ENCODE measurements at regions not wholly inside any gene's neighbourhood (a gene's known extent, or its start where the extent isn't known, plus 50 kb on each side); places are given as distances from the start of the nearest gene placed in this dataset.

DNA sequence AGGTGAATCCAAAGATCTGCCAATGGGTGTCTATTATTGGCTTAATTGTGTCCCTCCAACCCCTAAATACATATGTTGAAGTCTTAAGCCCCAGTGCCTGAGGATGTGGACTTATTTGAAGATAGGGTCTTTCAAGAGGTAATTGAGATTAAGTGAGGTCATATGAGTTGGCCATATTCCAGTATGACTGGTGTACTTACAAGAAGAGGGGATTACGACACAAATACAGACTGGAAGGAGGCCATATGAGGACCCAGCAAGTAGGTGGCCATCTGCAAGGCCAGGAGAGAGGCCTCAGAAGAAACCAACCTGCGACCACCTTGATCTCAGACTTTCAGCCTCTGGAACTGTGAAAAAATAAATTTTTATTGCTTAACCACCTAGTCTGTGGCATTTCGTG lies 121.1 kb upstream of the FN1 start:
- H3K4me3 ChIP-seq, result no peak overlapping the region
- no peak for DNase-seq (ENCODE audit: low spot score in 2 of 2)
- no peaks in the 10 kb centered on the region for H3K36me3 ChIP-seq
- H3K4me1 ChIP-seq, result no peaks in the 10 kb centered on the region
- H3K27ac ChIP-seq, result no peak overlapping the region
- intact Hi-C loops (cut with DNase I; ENCODE audit: low total_unique reads), result no loop called here
- no peak for TF ChIP-seq POLR2A (IDR thresholded peaks at IDR 0.05)
- TF ChIP-seq, protein P1, sequence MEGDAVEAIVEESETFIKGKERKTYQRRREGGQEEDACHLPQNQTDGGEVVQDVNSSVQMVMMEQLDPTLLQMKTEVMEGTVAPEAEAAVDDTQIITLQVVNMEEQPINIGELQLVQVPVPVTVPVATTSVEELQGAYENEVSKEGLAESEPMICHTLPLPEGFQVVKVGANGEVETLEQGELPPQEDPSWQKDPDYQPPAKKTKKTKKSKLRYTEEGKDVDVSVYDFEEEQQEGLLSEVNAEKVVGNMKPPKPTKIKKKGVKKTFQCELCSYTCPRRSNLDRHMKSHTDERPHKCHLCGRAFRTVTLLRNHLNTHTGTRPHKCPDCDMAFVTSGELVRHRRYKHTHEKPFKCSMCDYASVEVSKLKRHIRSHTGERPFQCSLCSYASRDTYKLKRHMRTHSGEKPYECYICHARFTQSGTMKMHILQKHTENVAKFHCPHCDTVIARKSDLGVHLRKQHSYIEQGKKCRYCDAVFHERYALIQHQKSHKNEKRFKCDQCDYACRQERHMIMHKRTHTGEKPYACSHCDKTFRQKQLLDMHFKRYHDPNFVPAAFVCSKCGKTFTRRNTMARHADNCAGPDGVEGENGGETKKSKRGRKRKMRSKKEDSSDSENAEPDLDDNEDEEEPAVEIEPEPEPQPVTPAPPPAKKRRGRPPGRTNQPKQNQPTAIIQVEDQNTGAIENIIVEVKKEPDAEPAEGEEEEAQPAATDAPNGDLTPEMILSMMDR (IDR thresholded peaks at IDR 0.05), result no peak
- no peak for TF ChIP-seq POLR2AphosphoS5 (IDR thresholded peaks at IDR 0.05)
- H3K9me3 ChIP-seq, result no peaks in the 10 kb centered on the region
- H3K27me3 ChIP-seq, result no peaks in the 10 kb centered on the region

DNA sequence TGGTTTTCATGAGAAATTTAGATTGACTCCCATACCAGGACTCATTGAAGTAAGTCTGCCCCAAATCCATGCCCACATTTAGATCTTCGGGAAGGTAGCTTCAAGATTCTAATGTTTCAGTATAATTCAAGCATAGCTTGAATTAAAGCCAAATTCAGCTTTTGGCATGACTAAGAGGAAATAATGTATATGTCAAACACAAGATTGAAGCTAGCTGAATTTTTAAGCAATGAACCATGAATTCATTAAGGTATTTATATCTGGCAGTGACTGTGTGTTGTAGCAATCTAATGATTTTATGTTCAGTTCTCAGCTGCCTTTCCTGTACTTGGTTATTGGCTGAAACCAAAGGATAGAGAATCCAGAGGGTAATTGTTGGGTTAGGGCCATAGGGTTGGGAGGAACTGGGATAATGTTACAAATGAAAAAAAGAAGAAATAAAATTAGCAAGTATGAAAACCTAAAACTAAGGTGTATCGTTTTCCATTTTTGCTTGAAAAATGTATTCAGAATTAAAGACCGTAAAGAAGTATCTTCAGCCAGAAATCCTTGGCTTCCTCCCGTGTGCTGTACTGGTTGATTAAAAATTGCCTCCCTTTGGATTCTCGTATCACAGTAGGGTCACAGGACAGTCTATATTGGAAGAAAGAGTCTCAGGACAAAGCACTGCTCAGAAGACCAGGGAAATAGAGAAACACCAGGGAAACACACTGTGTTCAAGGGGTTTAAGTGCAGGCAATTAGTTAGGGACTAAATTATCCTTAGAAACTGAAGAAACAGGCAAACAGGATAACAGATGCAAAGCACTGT lies 119.0 kb upstream of the FN1 start:
- H3K27me3 ChIP-seq, result no peaks in the 10 kb centered on the region
- intact Hi-C loops (cut with DNase I; ENCODE audit: low total_unique reads), result no loop called here
- TF ChIP-seq, protein P1 (IDR thresholded peaks at IDR 0.05), result no peak

DNA sequence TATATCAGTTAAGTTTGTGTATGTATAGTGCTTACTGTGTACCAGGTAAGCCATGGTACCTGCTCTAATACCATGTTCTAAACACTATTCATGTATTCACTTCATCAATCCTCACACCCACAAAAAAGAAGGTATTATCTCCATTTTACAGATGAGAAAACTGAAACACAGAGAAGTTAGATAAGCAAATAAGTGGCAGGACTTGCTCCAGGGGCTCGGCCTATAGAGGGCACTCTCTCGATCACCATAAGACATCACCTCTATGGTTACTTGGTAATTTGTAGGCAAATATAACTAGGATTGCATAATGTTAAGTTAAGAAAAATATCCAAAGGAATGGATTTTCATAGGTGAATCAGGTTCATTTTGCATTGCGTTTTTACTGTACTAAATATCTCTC lies 118.1 kb upstream of the FN1 start:
- no peaks in the 10 kb centered on the region for H3K9me3 ChIP-seq
- no peaks in the 10 kb centered on the region for H3K36me3 ChIP-seq
- no peak for TF ChIP-seq POLR2A (IDR thresholded peaks at IDR 0.05)
- no peak for TF ChIP-seq POLR2AphosphoS5 (IDR thresholded peaks at IDR 0.05)
- TF ChIP-seq, protein P1 (IDR thresholded peaks at IDR 0.05), result no peak
- no peak overlapping the region for H3K4me3 ChIP-seq
- no peak overlapping the region for H3K27ac ChIP-seq
- intact Hi-C loops (cut with DNase I; ENCODE audit: low total_unique reads), result no loop called here
- H3K4me1 ChIP-seq, result no peaks in the 10 kb centered on the region
- DNase-seq (ENCODE audit: low spot score in 2 of 2), result no peak
- H3K27me3 ChIP-seq, result no peaks in the 10 kb centered on the region

More for the DNA sequence above, 119.0 kb upstream of the FN1 start:
- Histone ChIP-seq H3K36me3 (no peaks in the 10 kb centered on the region), H3K4me1 (no peaks in the 10 kb centered on the region), H3K27ac (no peak overlapping the region), H3K9me3 (no peaks in the 10 kb centered on the region), H3K4me3 (no peak overlapping the region)
- DNase-seq (ENCODE audit: low spot score in 2 of 2), result no peak

DNA sequence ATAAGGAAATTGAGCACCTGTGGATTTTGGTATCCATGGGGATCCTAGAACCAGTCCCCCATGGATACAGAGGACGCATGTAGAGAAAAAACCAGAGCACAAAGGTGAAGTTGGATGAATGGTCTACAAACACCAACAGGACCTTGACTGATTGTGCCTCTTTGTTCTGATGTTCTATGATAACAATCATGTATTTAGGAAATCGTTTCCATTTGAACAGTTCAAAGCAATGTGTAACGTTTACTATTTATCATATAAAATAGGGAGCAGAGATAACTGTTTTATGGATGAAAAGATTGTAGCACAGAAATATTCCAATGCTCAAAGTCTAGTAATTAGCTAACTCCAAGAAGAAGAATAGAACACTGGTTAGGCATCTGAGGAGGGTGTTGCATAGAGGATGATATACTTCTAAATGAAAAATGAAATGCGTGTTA lies 116.3 kb upstream of the FN1 start:
- Histone ChIP-seq H3K36me3 (no peaks in the 10 kb centered on the region), H3K4me3 (no peak overlapping the region), H3K27me3 (no peaks in the 10 kb centered on the region), H3K9me3 (no peaks in the 10 kb centered on the region), H3K4me1 (no peaks in the 10 kb centered on the region), H3K27ac (no peak overlapping the region)
- intact Hi-C loops (cut with DNase I; ENCODE audit: low total_unique reads), result no loop called here
- DNase-seq (ENCODE audit: low spot score in 2 of 2), result no peak
- no peak for TF ChIP-seq POLR2AphosphoS5 (IDR thresholded peaks at IDR 0.05)
- TF ChIP-seq POLR2A (IDR thresholded peaks at IDR 0.05), result no peak
- TF ChIP-seq, protein P1 (IDR thresholded peaks at IDR 0.05), result no peak

DNA sequence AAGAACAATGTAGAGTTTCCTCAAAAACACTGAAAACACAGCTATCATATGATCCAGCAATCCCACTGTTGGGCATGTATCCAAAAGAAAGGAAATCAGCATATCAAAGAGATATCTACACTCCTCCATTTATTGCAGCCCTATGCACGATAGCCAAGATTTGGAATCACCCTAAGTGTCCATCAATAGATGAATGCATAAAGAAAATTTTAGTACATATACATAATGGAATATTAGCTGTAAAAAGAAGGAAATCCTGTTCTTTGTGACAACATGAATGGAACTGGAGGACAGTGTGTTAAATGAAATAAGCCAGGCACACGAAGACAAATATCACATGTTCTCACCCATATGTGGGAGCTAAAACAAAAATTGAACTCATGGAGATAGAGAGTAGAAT lies 114.5 kb upstream of the FN1 start:
- intact Hi-C loops (cut with DNase I; ENCODE audit: low total_unique reads), result no loop called here
- H3K36me3 ChIP-seq, result no peaks in the 10 kb centered on the region
- H3K27ac ChIP-seq, result no peak overlapping the region
- H3K27me3 ChIP-seq, result no peaks in the 10 kb centered on the region
- no peak for DNase-seq (ENCODE audit: low spot score in 2 of 2)
- no peak overlapping the region for H3K4me3 ChIP-seq
- no peaks in the 10 kb centered on the region for H3K9me3 ChIP-seq
- TF ChIP-seq POLR2A (IDR thresholded peaks at IDR 0.05) (no peak), POLR2AphosphoS5 (IDR thresholded peaks at IDR 0.05) (no peak)
- TF ChIP-seq, protein P1 (IDR thresholded peaks at IDR 0.05), result no peak
- H3K4me1 ChIP-seq, result no peaks in the 10 kb centered on the region
